IMR-90 (cell line): ENCODE measurements at regions not wholly inside any gene's neighbourhood (a gene's known extent, or its start where the extent isn't known, plus 50 kb on each side); places are given as distances from the start of the nearest gene placed in this dataset.

Experiments
- CEBPB ChIP-seq: IDR thresholded peaks from 2 replicates; pipeline ENCODE4 v1.6.1; 2012; ENCODE audit warnings: low read depth, low read length, improper control_type of control experiment
- CTCF ChIP-seq: conservative IDR thresholded peaks from 2 replicates; pipeline ENCODE4 v1.5.1; 2012; ENCODE audit warnings: mild to moderate bottlenecking, low read depth, low read length, improper control_type of control experiment
- FOS ChIP-seq: fragments of 150-350 bp; IDR thresholded peaks from 2 replicates; pipeline ENCODE4 v1.6.1; 2016; ENCODE audit warnings: low read depth, low read length
- MAFK ChIP-seq: IDR thresholded peaks from 2 replicates; pipeline ENCODE4 v1.6.1; 2012; ENCODE audit warnings: low read depth, low read length, improper control_type of control experiment
- MXI1 ChIP-seq: IDR thresholded peaks from 2 replicates; pipeline ENCODE4 v1.6.1; 2012; ENCODE audit warnings: low read depth, mild to moderate bottlenecking, low read length, moderate library complexity, borderline replicate concordance
- POLR2A ChIP-seq: IDR thresholded peaks from 2 replicates; pipeline ENCODE4 v1.6.1; 2012; ENCODE audit warnings: mild to moderate bottlenecking, low read depth, low read length
- RAD21 ChIP-seq: IDR thresholded peaks from 2 replicates; pipeline ENCODE4 v1.6.1; 2012; ENCODE audit warnings: low read length, improper control_type of control experiment
- RFX5 ChIP-seq: IDR thresholded peaks from 2 replicates; pipeline ENCODE4 v1.8.0; 2012; ENCODE audit warnings: low read depth, mild to moderate bottlenecking, low read length, moderate library complexity
- USF2 ChIP-seq: fragments of 150-350 bp; IDR thresholded peaks from 2 replicates; pipeline ENCODE4 v1.6.1; 2017; ENCODE audit warnings: mild to moderate bottlenecking, antibody characterized with exemption, low read length, low read depth

GRCh38 chr13:55617241-55617640 is 1523.5 kb upstream of the PRR20A start:
- no peak for TF ChIP-seq RAD21
- TF ChIP-seq MXI1: no peak
- no peak for TF ChIP-seq CTCF
- no peak for TF ChIP-seq RFX5
- TF ChIP-seq CEBPB: no peak
- no peak for TF ChIP-seq MAFK
- no peak for TF ChIP-seq FOS
- TF ChIP-seq POLR2A: no peak
- TF ChIP-seq USF2: no peak
